Left renal cortex interstitium (tissue), 4 donors: ENCODE measurements at regions not wholly inside any gene's neighbourhood (a gene's known extent, or its start where the extent isn't known, plus 50 kb on each side); places are given as distances from the start of the nearest gene placed in this dataset.

Source experiments
- DNase-seq, 4 donors: peaks; one replicate each; pipeline ENCODE4 v3.0.0-alpha.2; 2013; ENCODE audit warnings: low read depth in 4 of 4, low spot score in 2 of 4, missing footprints in 1 of 4

GRCh38 chr6:154885214-154885613 lies 109.9 kb upstream of the TIAM2 start:
- no peak for DNase-seq

DNA sequence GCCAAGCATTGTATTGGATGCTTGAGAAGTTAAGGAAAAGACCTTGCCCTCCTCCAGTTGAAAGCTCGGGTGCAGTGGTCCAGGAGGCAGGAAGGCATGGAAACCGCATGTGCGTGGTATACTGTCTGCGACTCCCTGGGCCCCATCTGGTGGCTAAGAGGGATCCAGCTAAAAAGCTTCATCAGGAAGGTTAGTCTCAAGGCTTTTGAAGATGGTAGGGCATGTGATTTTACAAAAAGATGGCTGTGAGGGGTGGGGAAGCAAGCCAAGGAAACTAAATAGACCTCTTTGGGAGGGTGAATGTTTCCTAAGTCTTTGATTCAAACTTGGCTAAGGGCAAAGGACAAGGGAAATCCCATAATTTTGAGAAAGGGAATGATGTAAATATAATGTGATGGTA lies 109.1 kb upstream of the TIAM2 start:
- no peak for DNase-seq

DNA sequence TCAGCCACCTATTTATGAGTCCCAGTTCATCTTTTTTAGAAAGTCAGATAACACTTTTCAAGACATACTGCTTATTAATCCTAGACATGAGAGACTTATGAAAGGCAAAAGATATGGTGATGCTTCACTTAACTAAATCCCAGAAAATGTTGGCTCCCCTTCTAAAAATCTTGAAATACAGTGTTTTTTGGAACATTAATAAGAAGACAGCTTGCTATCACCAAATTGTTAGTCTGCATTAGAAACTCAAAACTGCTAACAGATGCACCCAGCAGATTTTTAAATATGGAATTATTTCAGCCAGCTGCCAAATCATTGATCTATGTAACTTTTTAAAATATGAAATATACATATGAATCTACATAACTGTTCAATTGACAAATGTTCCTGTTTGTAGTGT lies 108.6 kb upstream of the TIAM2 start:
- no peak for DNase-seq

DNA sequence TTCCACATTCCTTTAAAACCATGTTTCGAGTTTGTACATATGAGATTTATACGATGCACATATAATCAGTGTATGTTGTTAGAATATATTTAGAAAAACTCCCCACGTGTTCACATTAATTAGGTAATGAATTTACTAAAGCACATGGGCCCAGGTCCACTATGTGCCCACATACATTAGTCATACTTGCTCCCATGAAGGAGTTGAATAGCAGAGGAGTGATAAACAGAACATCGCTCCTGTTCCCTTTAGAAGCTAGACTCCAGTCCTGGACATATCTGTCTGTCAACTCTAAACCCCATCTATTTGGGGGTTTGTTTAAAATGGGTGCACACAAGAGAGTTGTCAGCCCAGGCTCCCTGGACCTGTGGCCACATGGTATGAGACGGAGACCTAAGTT lies 108.1 kb upstream of the TIAM2 start:
- DNase-seq, result no peak

- no peak for DNase-seq
These were observed 106.5 kb upstream of the TIAM2 start for GRCh38 chr6:154888421-154889295.

- DNase-seq, result no peak
These were observed 104.2 kb upstream of the TIAM2 start for GRCh38 chr6:154890874-154891273.

DNA sequence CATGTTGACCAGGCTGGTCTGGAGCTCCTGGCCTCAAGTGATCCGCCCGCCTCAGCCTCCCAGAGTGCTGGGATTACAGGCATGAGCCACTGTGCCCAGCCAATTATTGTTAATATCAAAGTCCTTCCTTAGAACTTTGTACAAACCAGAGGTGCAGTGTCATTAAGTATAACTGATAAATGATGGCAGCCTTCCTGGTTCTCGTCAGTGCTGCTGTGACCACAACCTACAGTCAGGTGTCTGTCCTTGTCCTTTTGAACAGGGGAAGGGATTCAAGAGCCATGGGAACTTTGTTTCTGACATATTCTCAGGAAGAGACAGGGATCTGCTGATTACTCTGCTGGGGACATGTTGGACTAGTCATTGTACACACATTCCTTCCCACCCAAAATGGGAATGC lies 103.2 kb upstream of the TIAM2 start:
- no peak for DNase-seq

DNA sequence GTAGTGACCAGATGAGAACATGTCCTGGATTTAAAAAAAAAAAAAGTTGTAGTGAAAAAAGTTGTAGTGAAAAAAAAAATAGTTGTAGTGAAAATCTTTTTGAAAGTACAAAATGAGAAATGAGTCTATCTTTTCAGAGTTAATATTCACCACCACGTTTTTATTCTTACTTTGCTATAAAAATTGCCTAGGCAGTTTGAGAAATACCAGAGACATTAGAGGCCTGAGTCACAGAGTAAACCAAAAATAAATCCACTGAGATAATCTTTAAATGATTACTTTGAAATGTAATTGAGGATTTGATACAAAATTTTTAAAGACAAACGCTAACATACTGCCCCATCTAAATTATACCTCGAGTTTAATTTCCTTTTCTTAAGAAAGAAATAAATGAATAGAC lies 101.2 kb upstream of the TIAM2 start:
- no peak for DNase-seq

GRCh38 chr6:154894902-154895301 lies 100.2 kb upstream of the TIAM2 start:
- DNase-seq, result no peak

GRCh38 chr6:154895841-154896240 lies 99.3 kb upstream of the TIAM2 start:
- DNase-seq, result no peak

- no peak for DNase-seq
These were observed 96.3 kb upstream of the TIAM2 start for GRCh38 chr6:154898821-154899220.

DNA sequence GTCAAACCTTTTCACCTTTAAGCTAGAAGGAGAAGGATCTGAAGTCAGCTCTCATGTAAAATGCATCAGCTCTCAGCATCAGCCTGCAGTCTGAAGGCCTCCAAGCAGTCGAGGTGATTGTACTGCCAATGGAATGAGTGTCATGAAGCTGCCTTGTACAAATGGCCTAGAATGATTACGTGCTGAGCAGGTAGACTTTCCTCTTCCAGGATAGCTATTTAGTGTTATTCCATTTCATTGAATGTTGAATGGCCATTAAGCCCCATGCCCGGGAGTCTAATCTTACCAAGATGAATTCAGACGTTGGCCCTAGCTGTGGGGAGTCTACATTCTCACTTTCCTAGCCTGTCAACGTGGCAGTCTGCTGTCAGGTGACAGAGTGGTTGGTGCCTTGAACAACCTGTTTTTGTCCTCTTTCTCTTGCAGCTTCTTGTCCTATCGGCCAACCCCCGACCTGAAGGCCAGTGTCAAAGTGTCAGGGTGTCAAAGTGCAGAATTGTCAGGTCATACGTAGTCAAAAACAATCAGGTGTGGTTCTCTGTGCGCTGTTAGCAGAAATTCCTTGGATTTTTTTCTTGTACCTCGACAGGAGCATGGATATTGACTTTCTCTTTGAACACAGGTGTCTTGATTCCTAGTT lies 95.2 kb upstream of the TIAM2 start:
- no peak for DNase-seq

GRCh38 chr6:154901876-154902552 lies 93.1 kb upstream of the TIAM2 start:
- no peak for DNase-seq

DNA sequence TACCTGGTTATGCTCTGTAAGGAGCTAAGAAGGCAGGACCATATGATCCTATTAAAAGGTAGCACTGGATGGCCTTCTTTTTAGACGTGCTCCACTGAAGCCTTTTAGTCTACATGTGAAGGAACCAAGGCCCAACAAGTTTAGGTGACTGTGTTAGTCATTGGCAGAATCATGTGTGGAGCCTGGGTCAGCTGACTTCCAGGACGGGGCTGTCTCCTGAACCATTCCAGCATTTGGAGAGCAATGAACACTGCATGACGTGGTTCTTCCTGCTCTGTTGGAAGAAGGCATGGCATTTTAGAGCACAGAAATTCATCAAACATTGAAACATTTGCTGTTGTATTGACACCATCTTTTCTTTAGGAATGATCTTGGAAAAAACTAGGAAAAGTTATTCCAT lies 87.8 kb upstream of the TIAM2 start:
- DNase-seq, result no peak

- no peak for DNase-seq
These were observed 86.4 kb upstream of the TIAM2 start for GRCh38 chr6:154908723-154909122.

DNA sequence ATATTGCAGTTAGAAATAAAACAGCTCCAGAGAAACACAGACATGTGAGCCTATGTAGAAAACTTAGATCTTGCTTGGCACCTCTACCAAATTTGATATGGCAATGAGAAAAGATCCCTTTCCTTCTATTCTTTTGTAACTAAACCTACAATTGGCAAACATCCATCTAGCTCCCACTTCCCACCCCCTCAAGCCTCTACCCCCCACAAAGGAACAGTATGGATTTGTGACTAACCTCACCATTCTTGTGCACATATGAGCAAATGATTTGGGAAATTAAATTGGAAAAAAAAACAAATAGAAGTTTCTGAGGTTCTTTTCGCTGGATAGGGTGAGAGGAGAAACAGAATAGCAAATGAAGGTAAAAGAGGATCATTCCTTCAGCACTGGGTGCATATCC lies 85.8 kb upstream of the TIAM2 start:
- no peak for DNase-seq

DNA sequence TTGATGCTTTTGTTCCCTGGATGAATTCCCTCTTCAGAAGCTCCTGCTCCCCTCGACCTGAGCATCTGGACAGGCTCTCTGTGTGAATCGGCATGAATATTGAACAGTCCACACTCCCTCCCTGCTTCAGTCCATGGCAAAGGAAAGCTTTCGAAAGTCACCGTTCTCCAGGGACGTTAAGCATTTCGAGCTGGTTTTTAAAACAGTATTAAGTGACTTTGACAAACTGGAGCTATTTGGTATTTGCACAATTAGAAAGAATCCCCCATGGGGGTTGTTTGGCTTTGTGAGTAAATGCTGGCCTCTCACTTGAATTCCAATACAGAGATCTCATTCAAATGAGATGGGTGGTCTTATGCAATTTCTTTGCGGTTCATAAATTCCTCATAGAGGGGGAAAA lies 85.3 kb upstream of the TIAM2 start:
- no peak for DNase-seq

GRCh38 chr6:154914288-154914687 lies 80.8 kb upstream of the TIAM2 start:
- no peak for DNase-seq

DNA sequence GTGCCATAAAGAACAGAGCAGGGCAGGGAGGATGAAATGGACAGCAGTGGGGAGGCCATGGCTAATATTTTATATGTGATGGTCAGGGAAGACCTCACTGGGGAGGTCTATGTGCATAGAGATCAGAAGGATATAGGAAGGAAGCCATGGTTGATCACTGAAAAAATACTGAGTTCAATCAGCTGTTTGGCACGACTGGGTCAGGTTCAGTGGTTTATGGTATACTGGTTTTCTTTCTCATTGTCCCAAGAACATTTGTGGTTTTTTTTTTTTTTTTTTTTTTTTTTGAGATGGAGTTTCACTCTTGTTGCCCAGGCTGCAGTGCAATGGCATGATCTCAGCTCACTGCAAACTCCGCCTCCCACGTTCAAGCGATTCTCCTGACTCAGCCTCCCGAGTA lies 78.3 kb upstream of the TIAM2 start:
- no peak for DNase-seq

GRCh38 chr6:154917941-154918340 lies 77.2 kb upstream of the TIAM2 start:
- no peak for DNase-seq

- DNase-seq, result no peak
These were observed 75.3 kb upstream of the TIAM2 start for GRCh38 chr6:154919806-154920205.
